ENCODE measurements at regions not wholly inside any gene's neighbourhood (a gene's known extent, or its start where the extent isn't known, plus 50 kb on each side); places are given as distances from the start of the nearest gene placed in this dataset.

DNA sequence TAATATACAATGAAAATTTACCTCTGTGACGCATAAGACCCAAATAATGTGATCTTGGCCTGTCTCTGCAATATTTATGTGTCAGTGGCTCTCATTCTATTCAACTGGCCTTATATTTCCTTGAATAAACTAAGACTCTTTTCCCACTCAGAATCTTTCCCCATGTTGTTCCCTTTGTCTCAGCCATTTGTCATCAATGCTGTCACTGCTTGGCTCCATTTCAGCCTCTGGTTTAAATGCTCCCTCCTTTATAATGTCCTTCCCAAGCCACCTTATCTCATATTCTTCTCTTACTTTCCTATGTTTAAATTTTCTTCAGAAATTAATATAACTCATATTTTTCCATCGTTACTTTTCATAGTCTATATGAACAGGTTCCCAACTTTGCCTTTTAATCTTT is 158.3 kb upstream of the DTNA start:
- TF ChIP-seq EZH2 (IDR thresholded peaks at IDR 0.05; ENCODE audit: insufficient read depth, poor library complexity, severe bottlenecking) (no peak), EZH2phosphoT487 (IDR thresholded peaks at IDR 0.05; ENCODE audit: insufficient read depth, low read depth) (no peak)
